ENCODE measurements at regions not wholly inside any gene's neighbourhood (a gene's known extent, or its start where the extent isn't known, plus 50 kb on each side); places are given as distances from the start of the nearest gene placed in this dataset.

DNA sequence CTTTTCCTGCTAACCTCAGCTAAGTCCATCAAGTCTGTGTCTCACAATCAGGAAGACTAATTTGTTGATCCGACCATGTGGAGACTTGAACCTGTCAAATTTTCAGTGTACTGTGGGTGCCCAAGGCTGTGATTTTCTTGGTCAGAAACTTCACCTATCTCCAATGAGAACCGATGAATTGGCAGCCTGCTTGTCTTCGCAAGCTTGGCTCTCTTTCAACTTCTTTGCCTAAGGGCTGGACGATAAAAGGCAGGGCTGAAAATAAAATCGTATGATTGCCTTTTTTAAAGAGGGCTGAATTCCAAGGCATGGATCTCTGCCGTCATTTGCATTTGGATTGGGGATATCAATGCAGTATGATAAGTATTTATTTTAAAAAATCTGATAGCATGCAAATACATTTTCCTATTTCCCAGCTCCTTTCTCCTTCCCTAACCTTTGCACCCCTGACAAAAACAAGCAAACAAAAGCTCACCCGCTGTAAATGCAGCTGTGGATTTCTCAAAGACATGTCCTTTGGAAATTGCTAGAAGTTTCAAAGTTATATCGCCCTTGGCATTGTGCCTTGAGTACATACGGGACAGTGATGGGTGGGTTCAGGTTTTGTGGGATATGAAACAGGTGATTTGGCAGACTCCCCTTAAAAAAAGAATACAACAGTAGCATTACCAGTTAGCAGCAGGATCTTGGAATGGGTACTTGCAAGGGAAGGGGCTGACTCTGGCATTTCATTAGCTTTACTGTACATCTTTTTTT lies 80.6 kb downstream of the NPTX2 start:
- TF ChIP-seq, protein P1, sequence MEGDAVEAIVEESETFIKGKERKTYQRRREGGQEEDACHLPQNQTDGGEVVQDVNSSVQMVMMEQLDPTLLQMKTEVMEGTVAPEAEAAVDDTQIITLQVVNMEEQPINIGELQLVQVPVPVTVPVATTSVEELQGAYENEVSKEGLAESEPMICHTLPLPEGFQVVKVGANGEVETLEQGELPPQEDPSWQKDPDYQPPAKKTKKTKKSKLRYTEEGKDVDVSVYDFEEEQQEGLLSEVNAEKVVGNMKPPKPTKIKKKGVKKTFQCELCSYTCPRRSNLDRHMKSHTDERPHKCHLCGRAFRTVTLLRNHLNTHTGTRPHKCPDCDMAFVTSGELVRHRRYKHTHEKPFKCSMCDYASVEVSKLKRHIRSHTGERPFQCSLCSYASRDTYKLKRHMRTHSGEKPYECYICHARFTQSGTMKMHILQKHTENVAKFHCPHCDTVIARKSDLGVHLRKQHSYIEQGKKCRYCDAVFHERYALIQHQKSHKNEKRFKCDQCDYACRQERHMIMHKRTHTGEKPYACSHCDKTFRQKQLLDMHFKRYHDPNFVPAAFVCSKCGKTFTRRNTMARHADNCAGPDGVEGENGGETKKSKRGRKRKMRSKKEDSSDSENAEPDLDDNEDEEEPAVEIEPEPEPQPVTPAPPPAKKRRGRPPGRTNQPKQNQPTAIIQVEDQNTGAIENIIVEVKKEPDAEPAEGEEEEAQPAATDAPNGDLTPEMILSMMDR (IDR thresholded peaks at IDR 0.05; ENCODE audit: insufficient read depth, low read length, poor library complexity, severe bottlenecking) = no peak
- no peak for TF ChIP-seq EZH2phosphoT487 (conservative IDR thresholded peaks at IDR 0.05; ENCODE audit: low read length)
- no peak overlapping the region for H3K27ac ChIP-seq (ENCODE audit: low read depth, low read length)
- no peaks in the 10 kb centered on the region for H3K79me2 ChIP-seq (ENCODE audit: insufficient read depth, low read length)
- H3K4me2 ChIP-seq (ENCODE audit: low read depth, low read length, poor library complexity, severe bottlenecking) = no peak overlapping the region
- peaks cover 15% of the 10 kb centered on the region for H3K9me3 ChIP-seq (ENCODE audit: insufficient read depth, low read length)
- H3K9ac ChIP-seq (ENCODE audit: low read length) = no peak overlapping the region
- H2AFZ ChIP-seq (ENCODE audit: low read depth, low read length, severe bottlenecking) = no peak overlapping the region
- no peaks in the 10 kb centered on the region for H3K9me2 ChIP-seq (replicated peaks; ENCODE audit: insufficient read depth, low read length)
- 0 out of 2 replicates have a peak, but pooled peaks cover 3% of the 10 kb centered on the region for H3K36me3 ChIP-seq (ENCODE audit: low read length)
- no peaks in the 10 kb centered on the region for H4K20me1 ChIP-seq (ENCODE audit: low read depth, low read length)
- no peak overlapping the region for H3K4me3 ChIP-seq (ENCODE audit: insufficient read depth, low read length, poor library complexity, severe bottlenecking)
- H3F3A ChIP-seq (ENCODE audit: insufficient read depth) = peaks cover 4% of the 10 kb centered on the region; the same call in 1 of the 2 replicates
- no peaks in the 10 kb centered on the region for H3K27me3 ChIP-seq (ENCODE audit: low read length)

DNA sequence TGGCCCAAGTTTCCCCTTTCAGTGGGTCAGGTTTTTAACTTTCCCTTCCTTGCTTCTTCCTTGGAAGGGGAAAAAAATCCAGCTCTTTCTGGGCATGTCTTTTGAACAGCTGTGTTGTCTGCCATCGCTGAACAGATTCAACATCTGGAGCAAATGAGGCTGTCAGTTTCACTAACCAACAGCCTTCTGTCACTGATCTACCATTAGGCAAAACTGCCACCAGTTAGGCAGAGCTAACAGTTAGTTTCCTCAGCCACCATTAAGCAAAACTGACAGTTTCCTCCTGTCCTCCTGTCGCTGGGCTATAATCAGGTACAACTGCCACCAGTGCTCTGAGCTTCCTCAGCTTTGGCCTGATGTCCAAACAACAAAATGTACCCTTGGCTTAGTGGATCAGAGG lies 81.9 kb downstream of the NPTX2 start:
- TF ChIP-seq EZH2phosphoT487 (conservative IDR thresholded peaks at IDR 0.05; ENCODE audit: low read length) = no peak
- TF ChIP-seq, protein P1 (IDR thresholded peaks at IDR 0.05; ENCODE audit: insufficient read depth, low read length, poor library complexity, severe bottlenecking) = no peak
- Histone ChIP-seq H4K20me1 (ENCODE audit: low read depth, low read length) (no peaks in the 10 kb centered on the region), H3K4me3 (ENCODE audit: insufficient read depth, low read length, poor library complexity, severe bottlenecking) (no peak overlapping the region), H3K9me2 (replicated peaks; ENCODE audit: insufficient read depth, low read length) (no peaks in the 10 kb centered on the region), H3K9me3 (ENCODE audit: insufficient read depth, low read length) (peaks cover 7% of the 10 kb centered on the region), H3K27ac (ENCODE audit: low read depth, low read length) (no peak overlapping the region), H3K9ac (ENCODE audit: low read length) (no peak overlapping the region), H3K4me2 (ENCODE audit: low read depth, low read length, poor library complexity, severe bottlenecking) (no peak overlapping the region), H3F3A (ENCODE audit: insufficient read depth) (peaks cover 4% of the 10 kb centered on the region; the same call in 1 of the 2 replicates), H3K27me3 (ENCODE audit: low read length) (no peaks in the 10 kb centered on the region), H3K79me2 (ENCODE audit: insufficient read depth, low read length) (no peaks in the 10 kb centered on the region), H2AFZ (ENCODE audit: low read depth, low read length, severe bottlenecking) (no peak overlapping the region), H3K36me3 (ENCODE audit: low read length) (0 out of 2 replicates have a peak, but pooled peaks cover 3% of the 10 kb centered on the region)

DNA sequence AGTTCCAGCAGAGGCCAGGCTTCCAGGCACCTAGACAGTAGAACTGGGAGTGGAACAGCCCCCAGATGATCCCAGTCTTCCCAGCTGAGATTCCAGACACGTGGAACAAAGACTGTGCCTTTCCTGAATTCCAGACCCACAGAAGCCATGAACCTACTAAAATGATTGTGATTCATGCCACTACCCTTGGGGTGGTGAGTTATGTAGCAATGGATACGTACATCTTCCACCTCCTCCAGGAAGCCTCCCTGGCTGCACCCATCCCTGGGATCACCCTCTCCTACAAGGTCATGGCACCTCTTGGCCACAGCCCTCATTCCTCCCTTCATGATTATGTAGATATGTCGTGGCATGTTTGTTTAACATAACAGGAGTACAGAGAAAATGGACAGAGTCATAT lies 83.4 kb downstream of the NPTX2 start:
- Histone ChIP-seq H3F3A (ENCODE audit: insufficient read depth) (peaks cover 4% of the 10 kb centered on the region; the same call in 1 of the 2 replicates), H3K27me3 (ENCODE audit: low read length) (no peaks in the 10 kb centered on the region), H3K9me2 (replicated peaks; ENCODE audit: insufficient read depth, low read length) (no peaks in the 10 kb centered on the region), H3K9me3 (ENCODE audit: insufficient read depth, low read length) (peaks cover 7% of the 10 kb centered on the region), H3K9ac (ENCODE audit: low read length) (no peak overlapping the region), H3K27ac (ENCODE audit: low read depth, low read length) (no peak overlapping the region), H4K20me1 (ENCODE audit: low read depth, low read length) (no peaks in the 10 kb centered on the region), H3K36me3 (ENCODE audit: low read length) (0 out of 2 replicates have a peak, but pooled peaks cover 3% of the 10 kb centered on the region), H3K79me2 (ENCODE audit: insufficient read depth, low read length) (no peaks in the 10 kb centered on the region), H3K4me2 (ENCODE audit: low read depth, low read length, poor library complexity, severe bottlenecking) (no peak overlapping the region), H2AFZ (ENCODE audit: low read depth, low read length, severe bottlenecking) (no peak overlapping the region), H3K4me3 (ENCODE audit: insufficient read depth, low read length, poor library complexity, severe bottlenecking) (no peak overlapping the region)
- TF ChIP-seq, protein P1 (IDR thresholded peaks at IDR 0.05; ENCODE audit: insufficient read depth, low read length, poor library complexity, severe bottlenecking) = no peak
- TF ChIP-seq EZH2phosphoT487 (conservative IDR thresholded peaks at IDR 0.05; ENCODE audit: low read length) = no peak

All from SU-DHL-6 (cell line).